Hepatocyte (in vitro differentiated cells): ENCODE measurements at regions not wholly inside any gene's neighbourhood (a gene's known extent, or its start where the extent isn't known, plus 50 kb on each side); places are given as distances from the start of the nearest gene placed in this dataset.

Experiments used
- EZH2 ChIP-seq: fragments of 200-600 bp; sonication (generic); IDR thresholded peaks from 2 replicates; pipeline ENCODE4 v1.6.1; 2016; ENCODE audit warnings: antibody characterized with exemption, mild to moderate bottlenecking, borderline replicate concordance
- EZH2phosphoT487 ChIP-seq: fragments of 200-600 bp; sonication (generic); IDR thresholded peaks from one replicate; pipeline ENCODE4 v1.6.1; 2018; ENCODE audit warnings: antibody characterized with exemption, mild to moderate bottlenecking, low read depth, moderate library complexity; ENCODE audit not compliant: unreplicated experiment, severe bottlenecking
- TF ChIP-seq, protein P1 (sequence below): fragments of 200-600 bp; sonication (generic); IDR thresholded peaks from 2 replicates; pipeline ENCODE4 v1.5.1; 2016; ENCODE audit warnings: antibody characterized with exemption, mild to moderate bottlenecking; ENCODE audit not compliant: poor library complexity

DNA sequence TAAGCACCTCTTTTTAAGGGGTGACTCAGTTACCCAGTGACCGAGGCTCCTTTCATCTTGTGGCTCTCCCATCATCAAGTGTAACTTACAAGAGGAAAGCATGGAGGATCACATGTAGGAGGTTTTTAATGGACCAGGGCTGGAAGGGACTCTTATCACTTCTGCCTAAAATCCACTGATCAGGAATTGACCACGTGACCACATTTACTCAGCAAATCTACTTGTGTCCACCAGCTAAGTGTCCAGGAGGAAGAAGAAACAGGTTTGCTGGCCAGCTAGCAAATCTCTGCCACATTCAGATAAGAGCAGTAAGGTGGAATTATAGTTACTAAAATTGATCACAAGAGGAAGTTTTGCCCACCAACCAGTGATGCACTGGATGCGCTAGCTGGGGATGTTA is 486.0 kb downstream of the ENC1 start:
- TF ChIP-seq, protein P1, sequence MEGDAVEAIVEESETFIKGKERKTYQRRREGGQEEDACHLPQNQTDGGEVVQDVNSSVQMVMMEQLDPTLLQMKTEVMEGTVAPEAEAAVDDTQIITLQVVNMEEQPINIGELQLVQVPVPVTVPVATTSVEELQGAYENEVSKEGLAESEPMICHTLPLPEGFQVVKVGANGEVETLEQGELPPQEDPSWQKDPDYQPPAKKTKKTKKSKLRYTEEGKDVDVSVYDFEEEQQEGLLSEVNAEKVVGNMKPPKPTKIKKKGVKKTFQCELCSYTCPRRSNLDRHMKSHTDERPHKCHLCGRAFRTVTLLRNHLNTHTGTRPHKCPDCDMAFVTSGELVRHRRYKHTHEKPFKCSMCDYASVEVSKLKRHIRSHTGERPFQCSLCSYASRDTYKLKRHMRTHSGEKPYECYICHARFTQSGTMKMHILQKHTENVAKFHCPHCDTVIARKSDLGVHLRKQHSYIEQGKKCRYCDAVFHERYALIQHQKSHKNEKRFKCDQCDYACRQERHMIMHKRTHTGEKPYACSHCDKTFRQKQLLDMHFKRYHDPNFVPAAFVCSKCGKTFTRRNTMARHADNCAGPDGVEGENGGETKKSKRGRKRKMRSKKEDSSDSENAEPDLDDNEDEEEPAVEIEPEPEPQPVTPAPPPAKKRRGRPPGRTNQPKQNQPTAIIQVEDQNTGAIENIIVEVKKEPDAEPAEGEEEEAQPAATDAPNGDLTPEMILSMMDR, result no peak
- TF ChIP-seq EZH2 (no peak), EZH2phosphoT487 (no peak)
